Stimulated activated CD4-positive, alpha-beta T cell treated with anti-CD3 and anti-CD28 coated beads, Interleukin-1b, Interleukin-23, amount 100 ng/mL, for 1 hour (primary cell): ENCODE measurements at regions not wholly inside any gene's neighbourhood (a gene's known extent, or its start where the extent isn't known, plus 50 kb on each side); places are given as distances from the start of the nearest gene placed in this dataset.
"Not testable (repeated sequence)": the region's sequence is repeated elsewhere in the genome, so short reads cannot be mapped to it uniquely, and the experiment has no call there.

Source experiments
- DNase-seq, 2 donors: peaks; one replicate each; pipeline ENCODE4 v3.0.0-alpha.2; 2020; ENCODE audit warnings: low read depth in 2 of 2

DNA sequence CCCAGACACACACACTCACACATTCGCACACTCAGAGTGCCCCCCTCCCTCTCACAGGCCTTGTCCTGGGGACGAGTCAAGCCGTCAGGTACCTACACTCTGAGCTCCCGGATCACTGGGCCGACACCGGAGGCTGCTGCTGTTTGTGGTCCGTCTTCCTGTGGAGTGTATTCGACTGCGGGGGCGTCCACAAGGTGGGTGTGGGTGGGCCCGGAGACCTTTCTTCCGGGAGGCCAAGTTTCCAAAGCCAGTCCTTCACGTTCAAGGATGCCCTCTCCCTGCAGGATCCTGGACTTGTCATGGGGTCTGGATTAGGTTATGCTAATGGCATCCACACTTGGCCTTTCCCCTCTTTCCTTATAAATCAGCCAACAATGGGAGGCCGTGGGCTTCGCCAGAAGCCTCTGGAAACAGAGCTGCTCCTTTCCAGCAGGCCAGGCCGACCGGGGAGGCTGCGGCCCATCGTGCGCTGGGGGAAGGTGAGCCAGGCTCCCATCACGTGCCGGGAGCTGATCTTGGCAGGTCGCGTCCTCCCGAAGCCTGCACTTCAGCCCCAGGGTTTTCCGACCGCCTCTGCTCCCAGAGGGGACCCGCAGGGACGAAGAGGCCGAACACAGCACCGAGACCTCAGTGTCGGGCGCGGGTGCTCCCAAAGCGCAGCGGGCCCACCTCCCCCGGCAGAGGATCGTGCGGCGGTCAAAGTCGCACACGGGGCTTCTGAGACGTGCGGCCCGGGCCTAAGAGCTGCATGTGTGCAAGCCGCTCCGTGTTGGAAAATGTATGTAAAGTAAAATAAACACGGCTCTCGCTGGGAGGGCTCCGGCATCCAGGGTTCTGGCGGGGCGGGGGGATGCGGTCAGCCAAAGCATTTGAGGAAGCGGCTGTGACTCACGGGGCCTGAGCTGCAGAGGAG, 196.5 kb upstream of the ZNF469 start:
- not testable (repeated sequence) for DNase-seq

DNA sequence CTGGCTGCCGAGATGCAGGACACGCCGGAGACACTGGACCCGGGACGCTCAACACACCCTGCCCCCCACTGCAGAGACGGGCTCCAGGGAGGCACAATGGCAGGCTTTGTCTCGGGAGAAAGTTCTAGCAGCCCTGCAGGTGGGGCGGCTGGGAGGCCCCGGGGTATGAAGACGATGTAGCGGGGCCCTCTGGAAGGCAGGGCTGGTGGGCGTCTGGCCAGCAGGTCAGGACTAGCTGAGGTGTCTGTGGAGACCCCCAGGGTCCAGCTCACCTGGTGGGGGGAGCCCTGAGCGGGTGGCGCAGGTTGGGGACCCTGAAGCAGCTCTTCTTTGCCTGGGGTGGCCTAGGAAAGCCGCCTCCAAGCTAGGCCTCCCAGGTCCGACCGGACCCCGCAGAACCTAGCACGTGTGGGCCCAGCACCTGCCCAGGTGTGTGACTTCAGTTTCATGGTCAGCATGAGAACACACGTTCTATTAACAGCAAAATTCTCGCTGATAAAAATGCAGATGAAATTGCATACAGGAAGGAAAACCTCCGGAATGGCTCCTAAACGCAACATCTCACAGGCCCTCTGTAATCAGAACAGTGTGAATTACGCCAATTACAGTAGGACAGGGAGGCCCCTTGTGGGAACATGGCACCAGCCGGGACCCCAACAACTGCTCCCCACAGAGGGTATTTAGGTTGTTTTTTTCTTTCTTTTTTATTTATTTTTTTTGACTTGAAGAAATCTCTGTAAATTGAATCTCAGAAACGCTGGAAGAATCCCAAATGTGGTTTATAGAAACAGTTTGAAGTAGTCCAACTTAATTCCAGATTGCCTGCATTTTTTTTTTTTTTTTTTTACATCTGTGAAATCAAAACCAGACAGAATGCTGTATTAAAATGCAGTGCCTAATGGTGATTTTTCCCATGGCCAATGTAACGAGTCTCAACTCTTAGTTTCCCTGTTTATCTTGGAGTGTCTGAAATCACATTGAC, 195.6 kb upstream of the ZNF469 start:
- DNase-seq: not testable (repeated sequence)

DNA sequence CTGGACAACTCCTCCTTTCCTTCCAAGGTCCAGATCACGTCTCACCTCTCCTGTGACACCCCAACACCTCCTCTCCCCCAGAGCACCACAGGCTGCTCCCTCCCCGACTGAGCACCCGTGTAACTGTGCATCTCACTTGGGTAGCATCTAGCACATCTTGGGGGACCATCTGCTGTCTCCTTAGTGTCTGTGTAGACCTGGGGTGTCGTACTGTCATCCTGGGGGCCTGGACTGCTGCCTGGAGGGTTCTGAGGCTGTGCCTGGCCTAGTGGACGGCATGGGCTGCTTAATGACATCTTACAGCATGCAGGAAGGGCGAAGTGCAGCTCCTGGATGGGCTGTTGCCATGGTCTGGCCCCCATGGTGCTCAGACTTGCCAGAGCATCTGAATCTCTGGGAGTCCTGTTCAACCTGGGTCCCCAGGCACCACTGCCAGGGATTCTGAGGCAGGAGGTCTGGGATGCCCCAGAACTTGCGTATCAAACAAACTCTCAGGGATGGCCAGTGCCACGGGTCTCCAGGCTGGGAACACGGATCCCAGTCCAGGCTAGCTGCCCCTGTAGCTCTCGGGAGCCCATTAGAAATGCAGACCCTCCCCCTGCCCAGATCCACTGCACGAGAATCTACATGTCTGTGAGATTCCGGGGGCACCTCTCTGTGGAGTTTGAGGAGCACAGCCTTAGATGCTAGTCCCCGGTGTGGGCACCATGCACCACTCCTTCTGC, 194.4 kb upstream of the ZNF469 start:
- not testable (repeated sequence) for DNase-seq

DNA sequence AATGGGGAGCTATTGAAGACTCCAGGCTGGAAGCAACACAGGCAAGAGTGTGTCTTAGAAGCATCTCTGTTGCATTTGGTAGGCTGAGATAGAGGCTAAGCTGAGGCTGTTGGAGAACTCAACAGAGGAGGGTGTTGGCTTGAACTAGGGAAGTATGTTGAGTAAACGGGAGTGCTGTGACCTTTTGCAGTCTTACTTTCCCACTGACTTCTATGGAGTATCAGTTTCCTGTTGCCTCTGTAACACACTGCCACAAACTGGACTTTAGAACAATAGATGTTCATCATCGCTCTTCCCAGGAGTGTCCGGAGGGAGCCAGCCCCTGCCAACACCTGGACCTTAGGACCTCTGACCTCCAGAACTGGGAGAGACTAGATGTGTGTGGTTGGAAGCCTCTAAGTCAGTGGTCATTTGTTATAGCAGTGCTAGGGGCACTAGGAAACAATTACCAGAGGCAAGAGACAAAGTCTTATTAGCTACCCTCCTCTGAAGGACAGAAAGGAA, 192.1 kb upstream of the ZNF469 start:
- not testable (repeated sequence) for DNase-seq

- not testable (repeated sequence) for DNase-seq
Observed at GRCh38 chr16:88191168-88191567, 191.6 kb upstream of the ZNF469 start.

DNA sequence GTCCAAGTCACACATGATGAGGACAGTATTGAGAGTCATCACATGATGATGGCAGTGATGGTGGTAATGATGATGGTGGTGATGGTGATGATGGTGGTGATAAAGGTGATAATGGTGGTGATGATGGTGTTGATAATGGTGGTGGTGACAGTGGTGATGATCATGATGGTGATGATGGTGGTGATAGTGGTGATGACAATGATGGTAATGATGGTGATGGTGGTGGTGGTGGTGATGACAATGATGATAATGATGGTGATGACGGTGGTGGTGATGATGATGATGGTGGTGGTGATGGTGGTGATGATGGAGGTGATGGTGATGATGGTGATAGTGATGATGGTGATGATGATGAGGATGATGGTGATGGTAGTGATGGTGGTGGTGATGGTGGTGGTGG, 190.2 kb upstream of the ZNF469 start:
- no peak for DNase-seq

DNA sequence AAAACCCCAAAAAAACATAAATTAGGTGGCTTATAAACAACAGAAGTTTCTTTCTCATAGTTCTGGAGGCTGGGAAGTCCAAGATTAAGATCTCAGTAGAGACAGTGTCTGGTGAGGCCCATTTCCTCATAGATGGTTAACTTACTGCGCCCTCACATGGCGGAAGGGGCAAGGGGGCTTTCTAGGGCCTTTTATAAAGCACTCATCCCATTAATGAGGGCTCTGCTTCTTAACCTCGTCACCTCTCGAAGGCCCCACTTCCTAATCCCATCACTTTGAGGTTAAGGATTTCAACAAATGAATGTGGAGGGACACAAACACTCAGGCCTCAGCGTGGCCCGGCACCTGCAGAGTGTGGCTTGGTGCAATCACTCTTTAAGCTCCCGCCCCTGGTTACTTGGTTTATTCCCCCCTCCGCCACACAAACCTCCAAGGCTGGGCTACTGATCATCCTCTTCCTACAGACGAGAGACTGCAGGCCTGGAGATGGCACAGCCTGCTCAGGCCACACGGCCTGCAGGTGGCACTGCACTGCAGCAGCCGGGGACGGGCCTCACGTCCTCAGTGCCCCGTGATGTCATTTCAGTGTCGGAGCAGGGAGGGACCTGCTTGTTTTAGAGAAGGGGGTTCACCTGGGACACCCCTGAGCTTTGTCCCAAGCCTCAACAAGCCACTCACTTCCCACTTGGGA, 188.9 kb upstream of the ZNF469 start:
- DNase-seq: not testable (repeated sequence)

GRCh38 chr16:88194397-88195268, 188.1 kb upstream of the ZNF469 start:
- DNase-seq: no peak

- no peak for DNase-seq
Observed at GRCh38 chr16:88195269-88195705, 187.5 kb upstream of the ZNF469 start.

DNA sequence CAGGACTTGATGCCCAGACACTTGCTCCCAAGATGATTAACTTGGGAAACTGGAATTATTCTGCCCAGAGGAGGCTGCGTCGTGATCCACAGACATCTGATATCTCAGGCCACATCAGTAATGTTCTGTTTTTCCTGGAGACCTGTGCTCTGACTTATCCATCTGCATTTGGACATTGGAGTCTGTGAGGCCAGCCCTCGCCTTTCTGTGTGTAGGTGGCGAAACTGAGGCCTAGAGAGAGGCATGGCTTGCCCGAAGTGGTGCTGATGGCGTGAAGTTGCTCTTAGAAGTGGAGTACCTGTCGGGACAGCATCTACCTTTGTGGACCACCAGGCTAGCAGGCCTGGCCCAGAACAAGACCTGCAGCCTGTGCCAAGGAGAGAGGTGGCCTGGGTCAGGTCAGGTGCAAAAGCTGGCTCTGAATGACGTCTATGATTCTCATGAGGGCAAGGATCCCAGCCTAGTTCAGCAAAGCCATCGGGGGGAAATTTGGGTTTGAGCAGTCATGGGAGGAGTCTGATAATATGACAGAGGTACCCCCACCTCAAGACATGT, 186.8 kb upstream of the ZNF469 start:
- no peak for DNase-seq

DNA sequence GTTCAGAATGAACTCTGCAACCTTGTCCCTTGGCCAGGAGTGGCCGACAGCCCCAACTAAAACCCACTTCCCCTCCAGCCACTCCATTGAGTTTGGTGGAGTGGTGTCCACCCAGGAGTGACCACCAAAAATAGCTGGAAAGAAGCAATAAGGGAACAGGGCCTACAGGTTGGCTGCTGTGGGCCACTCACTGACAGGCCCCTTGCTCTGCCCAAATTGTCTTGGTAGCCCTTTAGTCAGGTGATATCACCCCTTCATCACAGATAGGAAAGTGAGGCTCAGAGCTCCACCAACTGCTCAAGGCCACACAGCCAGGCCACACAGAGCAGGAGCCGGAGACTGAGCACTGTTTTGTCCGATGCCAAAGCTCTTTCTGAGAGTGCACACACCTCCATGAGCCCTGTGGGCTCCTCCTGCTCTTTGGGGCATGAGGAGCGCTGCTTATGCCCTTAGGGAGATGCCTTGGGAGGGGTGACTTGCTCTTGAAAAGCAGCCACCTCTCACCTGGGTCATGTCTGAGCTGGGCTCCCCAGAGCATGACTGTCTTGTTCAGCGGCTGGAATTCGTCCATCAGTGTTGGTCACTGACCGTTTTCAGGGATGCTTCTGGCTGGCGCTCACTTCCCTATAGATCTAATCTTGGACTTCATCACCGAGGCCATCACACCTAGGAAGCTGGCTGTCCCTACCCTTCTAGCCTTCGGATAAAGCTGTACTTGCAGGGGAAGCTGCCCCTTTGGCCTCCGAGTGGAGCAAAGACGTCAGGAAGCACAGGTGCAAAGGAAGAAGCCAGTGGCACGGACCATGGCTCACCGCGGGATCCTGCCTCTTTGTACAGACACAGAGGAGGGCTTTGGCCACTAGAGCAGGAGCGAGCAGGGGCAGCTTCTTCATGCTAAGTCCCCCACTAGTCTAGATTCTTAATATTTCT, 186.0 kb upstream of the ZNF469 start:
- no peak for DNase-seq

DNA sequence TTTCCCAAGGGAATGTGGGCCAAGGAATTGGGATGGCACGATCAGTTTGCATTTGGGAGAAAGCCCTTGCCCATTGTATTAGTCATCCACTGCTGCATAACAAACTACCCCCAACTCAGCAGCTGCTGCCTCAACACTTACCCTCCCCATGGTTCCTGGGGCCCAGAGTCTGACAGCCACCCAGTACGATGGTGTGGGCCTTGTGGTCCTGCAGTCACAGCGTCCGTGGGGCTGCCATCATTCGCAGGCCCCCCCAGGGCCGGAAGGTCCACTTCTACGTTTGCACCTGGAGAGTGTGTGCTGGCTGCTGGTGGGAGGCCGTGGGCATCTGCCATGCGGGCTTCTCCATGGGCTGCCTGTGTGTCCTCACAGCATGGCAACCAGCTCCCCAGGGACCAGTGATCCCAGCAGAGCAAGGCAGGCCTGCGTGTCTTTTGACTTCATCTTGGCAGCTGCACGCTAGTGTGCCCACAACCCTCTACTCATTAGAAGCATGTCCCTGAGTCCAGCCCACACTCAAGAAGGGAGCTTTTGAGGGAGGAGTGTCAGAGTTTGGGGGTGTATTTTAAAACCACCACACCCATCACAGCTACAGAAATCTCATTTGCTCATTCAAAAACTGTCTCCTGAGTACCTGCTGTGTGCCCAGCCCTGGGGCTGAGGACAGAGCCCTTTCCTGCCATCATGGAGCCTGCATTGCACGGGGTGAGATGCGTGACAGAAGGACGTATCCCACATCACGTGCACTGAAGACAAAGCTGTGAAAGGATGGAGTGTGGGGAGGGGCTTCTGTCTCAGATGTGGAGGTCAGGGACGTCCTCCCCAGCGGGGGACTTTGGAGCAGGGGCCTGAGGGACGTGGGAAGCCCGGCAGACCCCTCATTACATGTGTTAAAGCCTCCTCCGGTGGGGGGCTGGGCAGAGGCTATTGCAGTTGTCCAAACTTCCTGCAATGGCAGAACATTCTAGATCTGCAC, 185.0 kb upstream of the ZNF469 start:
- DNase-seq: no peak

GRCh38 chr16:88198457-88199295, 184.1 kb upstream of the ZNF469 start:
- not testable (repeated sequence) for DNase-seq

GRCh38 chr16:88199296-88200153, 183.2 kb upstream of the ZNF469 start:
- not testable (repeated sequence) for DNase-seq
